HepG2 (cell line): ENCODE measurements at regions not wholly inside any gene's neighbourhood (a gene's known extent, or its start where the extent isn't known, plus 50 kb on each side); places are given as distances from the start of the nearest gene placed in this dataset.

Source experiments
- ATAC-seq: fragments of 200-7000 bp; cut with Tn5 transposase; 3 replicates; pipeline ENCODE4 v1.9.1; 2020; ENCODE audit warnings: mild to moderate bottlenecking, moderate library complexity
- BruUV-seq: library from RNA; stranded (reverse); fragments of 400-500 nt; replicated peaks from 2 replicates; lab custom pipeline; 2021; lab: Mats Ljungman, UMichigan
- CTCF ChIA-PET: fragments of 300-600 bp; formaldehyde crosslinking; extraction: SDS; loops from one replicate; lab custom pipeline; 2021; ENCODE audit warnings: low total read pairs, inconsistent platforms, low intra/inter-chr PET ratio; lab: Yijun Ruan, JAX
- POLR2A ChIA-PET: fragments of 350-600 bp; sonication (Branson Sonifier 250); formaldehyde crosslinking; loops from one replicate; lab custom pipeline; 2020; ENCODE audit warnings: antibody characterized with exemption, inconsistent platforms; lab: Yijun Ruan, JAX
- DNase-seq: peaks from one replicate; pipeline ENCODE4 v3.0.0-alpha.2; 2015; ENCODE audit warnings: low spot score
- FAIRE-seq: peaks from 3 replicates; lab custom pipeline; 2011; peaks lifted over from hg19 to GRCh38; lab: Jason Lieb, UNC
- H2AFZ ChIP-seq: one replicate; pipeline ENCODE4 v1.6.1; 2011; ENCODE audit warnings: low read length, inconsistent platforms
- H3K27ac ChIP-seq: fragments of 300-600 bp; 3 replicates; pipeline ENCODE4 v1.8.0; 2011; ENCODE audit warnings: mixed run types, mild to moderate bottlenecking, mixed read lengths, low read length, inconsistent platforms; ENCODE audit not compliant: insufficient read depth; ENCODE audit errors: extremely low read length
- H3K27me3 ChIP-seq, 2 experiments: fragments of 200-600 bp in 1 of 2; 2 replicates in 1 of 2; 3 replicates in 1 of 2; pipeline versions ENCODE4 v1.6.0 to v1.8.0; 2011; ENCODE audit warnings: low read length in 2 of 2, mild to moderate bottlenecking in 2 of 2, moderate library complexity in 2 of 2, inconsistent platforms in 1 of 2; ENCODE audit not compliant: insufficient read depth in 2 of 2, control insufficient read depth in 1 of 2
- H3K36me3 ChIP-seq, 2 experiments: fragments of 200-600 bp in 1 of 2; replicated peaks in 1 of 2; 2 replicates in 1 of 2; 3 replicates in 1 of 2; pipeline versions ENCODE4 v1.5.1 to v1.8.0; 2011; ENCODE audit warnings: low read length in 2 of 2, inconsistent platforms in 1 of 2; ENCODE audit not compliant: insufficient read depth in 2 of 2, control insufficient read depth in 1 of 2
- H3K4me1 ChIP-seq: 2 replicates; pipeline ENCODE4 v1.5.1; 2012; ENCODE audit warnings: low read length, inconsistent platforms; ENCODE audit not compliant: insufficient read depth
- H3K4me2 ChIP-seq: 2 replicates; pipeline ENCODE4 v1.6.0; 2011; ENCODE audit warnings: low read depth, low read length, inconsistent platforms
- H3K4me3 ChIP-seq, 3 experiments: fragments of 200-600 bp in 1 of 3; sonication (generic), shearing (Covaris generic) in 1 of 3; replicated peaks in 1 of 3; 2 replicates each; pipeline ENCODE4 v1.5.1; 2011 to 2016; ENCODE audit warnings: low read length in 3 of 3, inconsistent platforms in 2 of 3, low read depth in 2 of 3, mild to moderate bottlenecking in 2 of 3, control low read depth in 1 of 3, mixed read lengths in 1 of 3; ENCODE audit not compliant: insufficient read depth in 1 of 3
- H3K79me2 ChIP-seq: one replicate; pipeline ENCODE4 v1.6.1; 2011; ENCODE audit warnings: low read length, inconsistent platforms; ENCODE audit not compliant: insufficient read depth
- H3K9ac ChIP-seq: 2 replicates; pipeline ENCODE4 v1.6.0; 2011; ENCODE audit warnings: mild to moderate bottlenecking, low read depth, low read length, inconsistent platforms; ENCODE audit not compliant: insufficient read depth
- H3K9me3 ChIP-seq: 2 replicates; pipeline ENCODE4 v1.5.1; 2012; ENCODE audit warnings: mild to moderate bottlenecking, low read length
- H4K20me1 ChIP-seq: 2 replicates; pipeline ENCODE4 v1.6.0; 2011; ENCODE audit warnings: inconsistent platforms, mild to moderate bottlenecking, low read length, moderate library complexity; ENCODE audit not compliant: insufficient read depth
- AHR ChIP-seq: IDR thresholded peaks from 2 replicates; pipeline ENCODE4 v1.6.1; 2018; ENCODE audit warnings: missing genetic modification reagents, missing compliant biosample characterization
- EED ChIP-seq: sonication (generic); formaldehyde crosslinking; IDR thresholded peaks from 2 replicates; pipeline ENCODE4 v1.5.0; 2020; ENCODE audit warnings: mild to moderate bottlenecking, missing genetic modification reagents
- ELF3 ChIP-seq: IDR thresholded peaks from 2 replicates; pipeline ENCODE4 v1.6.1; 2016; ENCODE audit warnings: missing genetic modification reagents, missing compliant biosample characterization
- GZF1 ChIP-seq: sonication (generic); formaldehyde crosslinking; IDR thresholded peaks from 2 replicates; pipeline ENCODE4 v1.5.1; 2020; ENCODE audit warnings: mild to moderate bottlenecking, missing genetic modification reagents
- HNRNPH1 ChIP-seq: fragments of 200-400 bp; formaldehyde crosslinking; optimal IDR thresholded peaks from 2 replicates; pipeline ENCODE3; 2017; ENCODE audit warnings: mild to moderate bottlenecking, low read depth, low read length
- HNRNPUL1 ChIP-seq: fragments of 200-400 bp; formaldehyde crosslinking; IDR thresholded peaks from 2 replicates; pipeline ENCODE4 v1.6.1; 2017; ENCODE audit warnings: low read depth, mild to moderate bottlenecking, low read length, moderate library complexity
- MLXIP ChIP-seq: sonication (generic); formaldehyde crosslinking; IDR thresholded peaks from 2 replicates; pipeline ENCODE4 v1.9.0; 2021; ENCODE audit warnings: missing genetic modification reagents, borderline replicate concordance
- NRL ChIP-seq: sonication (generic); formaldehyde crosslinking; IDR thresholded peaks from 2 replicates; pipeline ENCODE4 v1.5.0; 2020; ENCODE audit warnings: missing genetic modification reagents, mild to moderate bottlenecking, moderate library complexity, borderline replicate concordance
- U2AF2 ChIP-seq: fragments of 200-400 bp; formaldehyde crosslinking; IDR thresholded peaks from 2 replicates; pipeline ENCODE4 v1.6.1; 2017; ENCODE audit warnings: low read depth, mild to moderate bottlenecking, low read length
- ZBED4 ChIP-seq: sonication (generic); formaldehyde crosslinking; IDR thresholded peaks from 2 replicates; pipeline ENCODE4 v1.4.0; 2020; ENCODE audit warnings: missing genetic modification reagents, borderline replicate concordance
- ZNF30 ChIP-seq: sonication (generic); formaldehyde crosslinking; IDR thresholded peaks from 2 replicates; pipeline ENCODE4 v1.5.0; 2020; ENCODE audit warnings: mild to moderate bottlenecking, missing genetic modification reagents
- ZNF484 ChIP-seq: sonication (generic); formaldehyde crosslinking; IDR thresholded peaks from 2 replicates; pipeline ENCODE4 v1.5.1; 2020; ENCODE audit warnings: mild to moderate bottlenecking, low read depth, missing genetic modification reagents, borderline replicate concordance
- ZNF569 ChIP-seq: sonication (generic); formaldehyde crosslinking; IDR thresholded peaks from 2 replicates; pipeline ENCODE4 v1.5.0; 2020; ENCODE audit warnings: mild to moderate bottlenecking, missing genetic modification reagents, moderate library complexity, borderline replicate concordance
- ZNF572 ChIP-seq: sonication (generic); formaldehyde crosslinking; IDR thresholded peaks from 2 replicates; pipeline ENCODE4 v1.5.1; 2020; ENCODE audit warnings: mild to moderate bottlenecking, missing genetic modification reagents
- ZNF597 ChIP-seq: sonication (generic); formaldehyde crosslinking; IDR thresholded peaks from 2 replicates; pipeline ENCODE4 v1.5.0; 2020; ENCODE audit warnings: missing genetic modification reagents
- ZNF629 ChIP-seq: sonication (generic); formaldehyde crosslinking; conservative IDR thresholded peaks from 2 replicates; pipeline ENCODE4 v1.5.0; 2020; ENCODE audit warnings: missing genetic modification reagents
- ZNF652 ChIP-seq: IDR thresholded peaks from 2 replicates; pipeline ENCODE4 v1.6.1; 2016; ENCODE audit warnings: low read depth, borderline replicate concordance
- ZNF839 ChIP-seq: sonication (generic); formaldehyde crosslinking; IDR thresholded peaks from 2 replicates; pipeline ENCODE4 v1.4.0; 2020; ENCODE audit warnings: missing genetic modification reagents, mild to moderate bottlenecking, borderline replicate concordance
- WGBS: methylation state at CpG from one replicate; pipeline ENCODE4 v1.1.6; 2017; ENCODE audit warnings: low lambda C conversion rate; 5-methylcytosine and 5-hydroxymethylcytosine counted together
- in situ Hi-C: cut with HindIII; loops from 2 replicates; pipeline ENCODE4 v1.10.0; 2017; ENCODE audit warnings: low pct_unique_long_range_greater_than_20kb; ENCODE audit not compliant: extremely low pct_ligation_motif_present
- intact Hi-C: fragments of 100-400 bp; cut with micrococcal nuclease; formaldehyde crosslinking; loops from one replicate; pipeline ENCODE4 v1.10.0; 2022; ENCODE audit not compliant: unreplicated experiment

- ChIA-PET CTCF (no interaction called here), POLR2A (no interaction called here)
- no peak for TF ChIP-seq ELF3 (CRISPR knock-in tag)
- no peak for TF ChIP-seq ZBED4 (CRISPR knock-in tag)
- TF ChIP-seq MLXIP (CRISPR knock-in tag), result no peak
- no peak for TF ChIP-seq U2AF2
- TF ChIP-seq ZNF569, result no peak
- TF ChIP-seq NRL (CRISPR knock-in tag), result no peak
- TF ChIP-seq HNRNPH1, result no peak
- TF ChIP-seq EED, result no peak
- no peak for TF ChIP-seq ZNF839 (CRISPR knock-in tag)
- no peak for TF ChIP-seq AHR (CRISPR knock-in tag)
- TF ChIP-seq HNRNPUL1, result no peak
- no peak for TF ChIP-seq ZNF652 (CRISPR knock-in tag)
- TF ChIP-seq ZNF484 (CRISPR knock-in tag), result no peak
- TF ChIP-seq ZNF597 (CRISPR knock-in tag), result no peak
- TF ChIP-seq ZNF629 (CRISPR knock-in tag), result no peak
- no peak for TF ChIP-seq ZNF572 (CRISPR knock-in tag)
- TF ChIP-seq GZF1 (CRISPR knock-in tag), result no peak
- no peak for TF ChIP-seq ZNF30 (CRISPR knock-in tag)
These were observed 63.8 kb upstream of the DAPK1 start for GRCh38 chr9:87433853-87434252.

More at GRCh38 chr9:87433853-87434252, 63.8 kb upstream of the DAPK1 start:
- no peaks in the 10 kb centered on the region for H3K9me3 ChIP-seq
- no peak overlapping the region for H3K9ac ChIP-seq
- no peak for DNase-seq
- no peak overlapping the region for H3K27ac ChIP-seq
- H2AFZ ChIP-seq, result no peak overlapping the region
- 79% methylated on average over 1 of the region's 1 CpG for WGBS
- in situ Hi-C loops, result no loop called here
- peaks cover 0 to 3% of the 10 kb centered on the region in 2 experiments; a peak in 3 of 5 replicates for H3K27me3 ChIP-seq
- H3K4me1 ChIP-seq, result no peaks in the 10 kb centered on the region
- H4K20me1 ChIP-seq, result no peaks in the 10 kb centered on the region
- no peak overlapping the region for H3K4me2 ChIP-seq
- no peaks in the 10 kb centered on the region for H3K36me3 ChIP-seq
- BruUV-seq, result no TSS peak
- FAIRE-seq, result no peak
- no peak overlapping the region for H3K4me3 ChIP-seq
- intact Hi-C loops, result no loop called here
- no peaks in the 10 kb centered on the region for H3K79me2 ChIP-seq
- no peak for ATAC-seq
